Mesodermal cell (in vitro differentiated cells): ENCODE measurements at regions not wholly inside any gene's neighbourhood (a gene's known extent, or its start where the extent isn't known, plus 50 kb on each side); places are given as distances from the start of the nearest gene placed in this dataset.

Experiments used
- H3K27ac ChIP-seq: 2 replicates; pipeline ENCODE4 v1.7.0; 2013; ENCODE audit warnings: mild to moderate bottlenecking, low read depth, low read length, moderate library complexity; ENCODE audit not compliant: severe bottlenecking
- H3K36me3 ChIP-seq: 2 replicates; pipeline ENCODE4 v1.7.1; 2013; ENCODE audit warnings: mild to moderate bottlenecking, low read length, moderate library complexity; ENCODE audit not compliant: control insufficient read depth, insufficient read depth
- H3K4me1 ChIP-seq: one replicate; pipeline ENCODE4 v1.7.1; 2013; ENCODE audit warnings: mild to moderate bottlenecking, low read length; ENCODE audit not compliant: insufficient read depth, control insufficient read depth, poor library complexity, severe bottlenecking
- H3K4me3 ChIP-seq: 2 replicates; pipeline ENCODE4 v1.7.0; 2013; ENCODE audit warnings: low read length, control low read depth, mild to moderate bottlenecking; ENCODE audit not compliant: insufficient read depth, poor library complexity, severe bottlenecking; ENCODE audit errors: extremely low read depth
- H3K9me3 ChIP-seq: 2 replicates; pipeline ENCODE4 v1.7.1; 2013; ENCODE audit warnings: mild to moderate bottlenecking, low read length, moderate library complexity; ENCODE audit not compliant: control insufficient read depth
- WGBS, 2 experiments: methylation state at CpG; one replicate each; pipeline ENCODE4 v1.1.5; 2013; ENCODE audit warnings: missing lambda C conversion rate in 2 of 2; ENCODE audit not compliant: insufficient coverage in 2 of 2; 5-methylcytosine and 5-hydroxymethylcytosine counted together

DNA sequence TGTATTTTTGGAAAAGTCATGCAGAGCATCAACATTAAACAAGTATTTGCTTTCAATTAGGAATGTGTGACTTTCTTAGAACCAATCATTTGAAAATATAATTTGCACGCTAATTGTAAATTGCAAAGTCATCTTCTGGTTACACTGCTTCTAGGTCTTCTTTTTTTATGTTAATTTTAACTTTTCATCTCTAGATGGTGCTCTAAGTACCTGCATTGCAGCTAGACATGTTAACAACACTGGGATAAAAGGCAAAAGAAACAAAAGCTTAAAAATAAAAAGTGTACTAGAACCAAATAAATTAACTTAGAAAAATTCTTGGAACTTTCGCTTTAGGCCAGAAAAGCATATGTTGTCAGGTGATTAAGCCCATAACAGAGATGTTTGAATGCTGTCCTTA, 2758.2 kb downstream of the PCDH9 start:
- H3K4me1 ChIP-seq: no peaks in the 10 kb centered on the region
- H3K4me3 ChIP-seq: no peak overlapping the region
- H3K27ac ChIP-seq: no peak overlapping the region
- no peaks in the 10 kb centered on the region for H3K9me3 ChIP-seq
- 67% methylated on average over 1 of the region's 2 CpGs; no CpG with 5 or more reads in 1 of the 2 experiments for WGBS, 2 experiments
- no peaks in the 10 kb centered on the region for H3K36me3 ChIP-seq

DNA sequence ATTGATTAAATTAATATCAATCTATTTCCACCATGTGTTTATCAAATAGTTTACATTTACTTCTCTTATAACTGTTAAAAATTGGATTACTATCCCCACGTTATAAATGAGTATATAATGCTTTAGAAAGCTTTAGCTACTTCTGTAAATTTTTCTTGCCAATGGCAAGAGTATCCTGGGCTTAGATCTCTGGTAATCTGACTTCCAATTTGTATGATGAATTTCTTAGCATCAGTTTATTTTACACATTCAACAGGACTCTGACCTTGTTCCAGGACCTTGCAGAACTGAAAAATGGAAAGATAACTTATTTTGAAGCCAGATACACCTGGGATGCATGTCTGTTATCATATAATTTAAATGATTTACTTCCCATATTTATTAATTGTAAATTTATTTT, 2759.4 kb downstream of the PCDH9 start:
- WGBS, 2 experiments: no CpG with 5 or more reads among the region's 1 CpG
- H3K4me3 ChIP-seq: no peak overlapping the region
- no peaks in the 10 kb centered on the region for H3K9me3 ChIP-seq
- H3K36me3 ChIP-seq: no peaks in the 10 kb centered on the region
- no peak overlapping the region for H3K27ac ChIP-seq
- H3K4me1 ChIP-seq: no peaks in the 10 kb centered on the region

DNA sequence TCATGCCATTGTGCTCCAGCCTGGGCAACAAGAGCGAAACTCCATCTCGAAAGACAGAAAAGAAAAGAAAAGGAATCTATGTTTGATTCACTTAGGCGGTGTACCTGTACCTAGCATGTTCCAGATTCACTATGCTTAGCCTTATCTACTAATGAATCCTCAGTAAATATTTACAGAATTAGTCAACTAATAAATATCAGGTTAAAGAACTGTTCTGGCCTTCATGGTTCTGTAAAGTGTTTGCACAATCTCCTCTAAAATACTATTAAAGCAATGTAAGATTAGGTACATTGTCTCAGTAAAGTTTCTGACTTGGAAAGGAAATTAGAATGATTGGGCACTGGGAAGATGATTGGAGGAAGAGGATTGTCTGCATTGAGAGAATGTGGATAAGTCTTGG, 2770.4 kb downstream of the PCDH9 start:
- WGBS, 2 experiments: 100% methylated on average over 2 of the region's 3 CpGs; no CpG with 5 or more reads in 1 of the 2 experiments
- no peak overlapping the region for H3K4me3 ChIP-seq

DNA sequence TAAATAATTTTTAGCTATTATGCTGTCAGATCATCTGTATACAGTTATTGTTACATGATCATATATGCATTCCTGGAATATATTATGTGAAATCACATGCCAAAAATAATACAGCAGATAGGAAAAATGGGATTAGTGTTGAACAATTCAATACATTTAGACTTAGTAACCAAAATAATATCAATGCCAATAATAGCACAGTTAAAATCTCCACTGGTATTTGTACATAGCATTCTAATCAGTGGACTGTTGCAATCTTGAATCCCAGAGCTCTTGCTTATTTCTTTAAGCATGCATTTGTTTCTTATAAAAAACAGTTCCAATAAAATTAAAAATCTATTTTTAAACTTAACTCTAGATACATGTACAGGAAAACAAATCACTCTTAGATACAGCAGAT, 2772.2 kb downstream of the PCDH9 start:
- Histone ChIP-seq H3K9me3 (no peaks in the 10 kb centered on the region), H3K36me3 (no peaks in the 10 kb centered on the region), H3K27ac (no peak overlapping the region), H3K4me3 (no peak overlapping the region), H3K4me1 (no peaks in the 10 kb centered on the region)

More for the DNA sequence above, 2770.4 kb downstream of the PCDH9 start:
- no peak overlapping the region for H3K27ac ChIP-seq
- no peaks in the 10 kb centered on the region for H3K36me3 ChIP-seq
- H3K4me1 ChIP-seq: no peaks in the 10 kb centered on the region
- H3K9me3 ChIP-seq: no peaks in the 10 kb centered on the region

DNA sequence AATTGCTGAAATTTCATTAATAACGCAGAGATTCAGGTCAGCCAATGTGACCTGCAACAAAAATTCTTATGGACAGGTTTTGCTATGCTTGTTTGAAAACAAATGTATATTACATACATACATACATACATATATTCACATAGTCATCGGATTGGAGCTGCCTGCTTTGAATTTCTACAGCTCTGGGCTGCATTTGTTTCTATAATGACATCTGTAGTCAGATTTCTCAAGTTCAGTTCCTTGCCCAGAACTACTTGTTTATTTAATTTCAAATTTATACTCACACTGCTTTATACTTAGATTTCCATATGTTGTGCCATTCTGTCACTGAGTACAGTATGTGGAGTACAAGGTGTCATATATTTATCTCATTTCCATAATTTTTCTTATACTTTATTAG, 2775.0 kb downstream of the PCDH9 start:
- Histone ChIP-seq H3K4me1 (no peaks in the 10 kb centered on the region), H3K36me3 (no peaks in the 10 kb centered on the region), H3K4me3 (no peak overlapping the region), H3K27ac (no peak overlapping the region), H3K9me3 (no peaks in the 10 kb centered on the region)
- no CpG with 5 or more reads among the region's 2 CpGs for WGBS, 2 experiments

DNA sequence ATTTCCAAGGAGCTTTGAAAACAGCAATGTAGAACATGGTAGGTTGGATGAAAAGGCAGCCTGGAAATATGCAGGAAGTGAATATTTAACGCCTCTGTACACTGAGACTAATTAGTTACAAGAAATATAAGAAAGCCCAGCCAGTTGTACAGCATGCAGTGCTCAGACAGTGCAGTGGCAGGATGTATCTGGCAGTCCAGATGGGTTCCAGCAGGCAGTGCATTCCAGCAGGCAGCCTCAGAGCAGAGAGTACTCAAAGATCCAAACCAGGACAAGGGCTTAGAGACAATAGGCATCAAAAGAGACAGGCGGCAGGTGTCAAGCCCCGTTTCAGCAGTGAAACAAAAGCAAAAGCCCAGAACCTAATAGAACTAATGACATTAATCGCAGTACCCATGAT, 2776.3 kb downstream of the PCDH9 start:
- H3K27ac ChIP-seq: no peak overlapping the region
- H3K9me3 ChIP-seq: no peaks in the 10 kb centered on the region
- H3K4me1 ChIP-seq: no peaks in the 10 kb centered on the region
- no peak overlapping the region for H3K4me3 ChIP-seq
- no peaks in the 10 kb centered on the region for H3K36me3 ChIP-seq
- 69 to 87% methylated on average over 2 to 3 of the region's 4 CpGs for WGBS, 2 experiments

DNA sequence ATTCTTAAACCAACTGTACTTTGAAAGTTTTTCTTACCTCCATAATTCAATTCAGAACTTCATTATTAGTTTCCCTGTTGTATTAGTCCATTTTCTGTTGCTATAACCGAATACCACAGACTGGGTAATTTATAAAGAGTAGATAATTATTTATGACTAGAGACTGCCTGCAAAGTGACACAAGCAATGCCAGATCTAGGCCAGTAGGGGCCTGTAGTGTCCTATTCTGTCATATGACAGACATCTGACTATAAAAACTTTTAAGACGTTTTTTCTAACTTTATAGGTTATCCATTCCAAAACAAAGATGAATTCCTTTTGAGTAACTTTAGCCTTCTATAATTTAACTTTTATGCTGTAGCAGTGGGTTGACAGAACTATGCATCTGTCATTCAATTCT, 2783.8 kb downstream of the PCDH9 start:
- no peaks in the 10 kb centered on the region for H3K36me3 ChIP-seq
- 40% methylated on average over 1 of the region's 2 CpGs; no CpG with 5 or more reads in 1 of the 2 experiments for WGBS, 2 experiments
- H3K4me3 ChIP-seq: no peak overlapping the region
- no peaks in the 10 kb centered on the region for H3K4me1 ChIP-seq
- no peak overlapping the region for H3K27ac ChIP-seq
- H3K9me3 ChIP-seq: no peaks in the 10 kb centered on the region

DNA sequence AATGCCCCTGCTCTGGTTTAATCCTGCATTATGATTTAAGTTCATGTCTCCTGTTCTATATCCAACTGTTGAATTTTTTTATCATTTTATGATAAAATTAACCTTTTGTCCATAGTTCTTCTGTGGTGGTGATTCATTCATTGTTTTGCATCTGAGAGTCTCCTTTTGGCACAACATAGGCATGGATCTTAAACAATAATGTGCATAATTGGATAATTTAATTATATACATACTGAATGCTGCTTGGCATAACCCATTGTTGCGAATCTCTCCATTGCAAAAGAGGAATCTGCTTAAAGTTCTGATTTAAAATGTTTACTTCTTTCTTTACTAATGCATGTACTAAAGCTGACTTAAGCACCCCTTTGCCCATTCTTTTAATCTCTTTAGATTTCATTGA, 2788.4 kb downstream of the PCDH9 start:
- Histone ChIP-seq H3K36me3 (no peaks in the 10 kb centered on the region), H3K9me3 (no peaks in the 10 kb centered on the region), H3K27ac (no peak overlapping the region), H3K4me3 (no peak overlapping the region), H3K4me1 (no peaks in the 10 kb centered on the region)
- WGBS, 2 experiments: no CpG with 5 or more reads among the region's 1 CpG

DNA sequence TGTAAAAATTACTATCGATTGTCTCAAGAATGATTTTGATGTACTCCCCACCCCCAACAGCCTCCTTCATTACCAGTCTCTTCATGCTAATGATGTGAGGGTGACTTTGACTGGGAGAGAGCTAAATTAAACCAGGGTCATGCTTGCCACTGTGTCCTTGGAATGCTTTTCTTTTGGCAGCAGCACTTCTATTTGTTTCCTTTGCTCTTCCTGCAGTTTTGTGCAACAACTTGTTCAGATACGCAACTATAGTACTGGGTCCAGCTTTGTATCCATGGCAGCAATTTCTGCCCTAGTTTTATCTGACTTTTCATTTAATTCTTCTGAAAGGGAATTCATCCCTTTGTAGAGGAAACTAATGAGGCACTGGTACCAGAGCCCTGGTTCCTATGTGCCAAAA, 2792.1 kb downstream of the PCDH9 start:
- H3K4me3 ChIP-seq: no peak overlapping the region
- no peaks in the 10 kb centered on the region for H3K36me3 ChIP-seq
- no peaks in the 10 kb centered on the region for H3K4me1 ChIP-seq
- H3K9me3 ChIP-seq: no peaks in the 10 kb centered on the region
- no peak overlapping the region for H3K27ac ChIP-seq
- 100% methylated on average over 1 of the region's 2 CpGs for WGBS, 2 experiments

DNA sequence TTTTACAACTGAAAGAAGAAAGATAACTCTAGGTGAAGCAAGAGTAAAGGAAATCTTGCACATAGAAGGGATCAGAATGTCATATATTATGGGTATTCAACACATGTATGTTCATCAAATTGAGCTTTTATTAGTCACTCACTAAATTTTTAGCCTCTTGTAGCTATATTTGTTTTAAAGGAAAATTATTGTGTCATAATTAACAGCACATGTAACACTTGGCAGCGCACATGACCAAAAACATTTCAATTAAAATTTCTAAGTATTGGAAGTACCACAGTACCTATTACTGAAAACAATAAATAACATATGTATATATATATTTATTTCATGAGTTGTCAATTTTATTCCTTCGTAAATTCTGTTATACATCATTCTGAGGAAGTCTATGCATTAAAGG, 2800.4 kb downstream of the PCDH9 start:
- WGBS, 2 experiments: no CpG with 5 or more reads among the region's 2 CpGs
- Histone ChIP-seq H3K9me3 (no peaks in the 10 kb centered on the region), H3K4me3 (no peak overlapping the region), H3K4me1 (no peaks in the 10 kb centered on the region), H3K27ac (no peak overlapping the region), H3K36me3 (no peaks in the 10 kb centered on the region)

DNA sequence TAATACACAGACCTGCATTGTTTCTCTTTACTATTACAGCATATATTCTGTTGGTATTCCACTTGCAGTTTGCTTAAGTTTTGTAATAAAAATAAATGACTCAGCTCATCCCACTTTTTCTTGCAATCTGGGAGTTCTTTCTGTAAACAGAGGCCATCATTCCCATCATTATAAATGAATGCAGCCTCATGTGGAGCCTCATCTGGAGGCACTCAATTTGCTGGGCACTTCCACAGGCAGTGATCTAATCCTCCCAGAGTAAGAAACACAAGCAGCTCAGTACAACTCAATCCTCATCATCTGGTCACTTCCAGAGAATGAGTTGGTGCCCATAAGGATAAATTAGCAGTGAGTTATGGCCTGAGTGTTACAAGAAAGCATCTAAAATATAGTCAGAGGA, 2801.9 kb downstream of the PCDH9 start:
- Histone ChIP-seq H3K36me3 (no peaks in the 10 kb centered on the region), H3K9me3 (no peaks in the 10 kb centered on the region), H3K4me3 (no peak overlapping the region), H3K27ac (no peak overlapping the region), H3K4me1 (no peaks in the 10 kb centered on the region)

DNA sequence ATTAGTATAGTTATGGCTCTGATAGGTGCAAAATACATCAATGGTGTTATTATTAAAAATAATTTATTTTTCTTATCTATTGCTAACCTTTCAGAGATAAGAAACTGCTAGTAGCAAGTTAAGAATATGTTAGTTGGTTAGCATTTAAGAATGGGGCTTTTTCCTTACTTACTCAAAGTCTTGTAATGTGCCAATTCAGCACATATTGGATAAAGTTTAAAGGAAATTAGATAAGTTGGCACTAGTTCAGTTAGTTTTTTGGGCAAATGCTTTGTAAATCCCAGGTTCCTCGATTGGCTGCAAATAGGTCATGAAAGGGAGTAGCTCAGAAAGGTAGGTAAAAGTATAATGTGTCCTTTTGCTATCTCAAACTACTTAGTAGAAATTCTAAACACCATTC, 2806.7 kb downstream of the PCDH9 start:
- Histone ChIP-seq H3K4me1 (no peaks in the 10 kb centered on the region), H3K9me3 (no peaks in the 10 kb centered on the region), H3K36me3 (no peaks in the 10 kb centered on the region), H3K4me3 (no peak overlapping the region), H3K27ac (no peak overlapping the region)
- no CpG with 5 or more reads among the region's 1 CpG for WGBS, 2 experiments
